ENCODE measurements at regions not wholly inside any gene's neighbourhood (a gene's known extent, or its start where the extent isn't known, plus 50 kb on each side); places are given as distances from the start of the nearest gene placed in this dataset.

- no peaks in the 10 kb centered on the region for H3K36me3 ChIP-seq (replicated peaks in 1 of 2; ENCODE audit: control insufficient read depth in 2 of 2, insufficient read depth in 2 of 2, low read length in 2 of 2)
- H3K4me3 ChIP-seq (ENCODE audit: low read length in 2 of 2), result no peak overlapping the region
- no peak overlapping the region for H2BK5ac ChIP-seq (ENCODE audit: low read length)
- H3K9me3 ChIP-seq (replicated peaks in 1 of 2; ENCODE audit: control insufficient read depth in 2 of 2, insufficient read depth in 1 of 2, low read depth in 1 of 2, low read length in 2 of 2), result no peaks in the 10 kb centered on the region
- H3K9ac ChIP-seq (ENCODE audit: low read depth, low read length, poor library complexity), result no peak overlapping the region
- H2AFZ ChIP-seq (ENCODE audit: low read length), result no peak overlapping the region
- H2BK120ac ChIP-seq (ENCODE audit: low read depth, low read length), result no peak overlapping the region
- H3K4me2 ChIP-seq (ENCODE audit: insufficient read depth, low read length, poor library complexity, severe bottlenecking), result no peak overlapping the region
- H2BK15ac ChIP-seq (ENCODE audit: low read length), result no peak overlapping the region
- H4K91ac ChIP-seq (ENCODE audit: low read depth, low read length, poor library complexity), result no peak overlapping the region
- no peak overlapping the region for H2AK5ac ChIP-seq (ENCODE audit: low read depth, low read length)
- H3K79me1 ChIP-seq (ENCODE audit: low read depth, low read length), result no peaks in the 10 kb centered on the region
- H3K4me1 ChIP-seq (ENCODE audit: control insufficient read depth in 2 of 2, insufficient read depth in 1 of 2, low read depth in 1 of 2, low read length in 2 of 2), result peaks cover 0 to 2% of the 10 kb centered on the region in 2 donors
- H3K23ac ChIP-seq (ENCODE audit: low read depth, low read length, poor library complexity), result no peak overlapping the region
- H3K4ac ChIP-seq (ENCODE audit: low read length), result no peak overlapping the region
- no peak overlapping the region for H4K8ac ChIP-seq (ENCODE audit: low read depth, low read length)
- no peak overlapping the region for H3K14ac ChIP-seq (ENCODE audit: low read length)
- no peak for DNase-seq (ENCODE audit: low spot score)
- no peak overlapping the region for H3K18ac ChIP-seq (ENCODE audit: low read length)
- H3K27me3 ChIP-seq (ENCODE audit: control insufficient read depth in 3 of 3, insufficient read depth in 3 of 3, low read depth in 1 of 3, low read length in 3 of 3), result no peaks in the 10 kb centered on the region
- no CpG with 5 or more reads among the region's 10 CpGs for WGBS, 2 donors (ENCODE audit: extremely low coverage in 2 of 2, insufficient read length in 2 of 2, insufficient replicate concordance in 1 of 2)
- no peak overlapping the region for H3K27ac ChIP-seq (replicated peaks; ENCODE audit: low read length)
- no peak overlapping the region for H2BK12ac ChIP-seq (ENCODE audit: low read length)
Measured at GRCh38 chr16:9203956-9204355, 112.5 kb downstream of the HAPSTR1 start.

- no peak overlapping the region for H3K18ac ChIP-seq (ENCODE audit: low read length)
- WGBS, 2 donors (ENCODE audit: extremely low coverage in 2 of 2, insufficient read length in 2 of 2, insufficient replicate concordance in 1 of 2), result no CpG with 5 or more reads among the region's 2 CpGs
- H3K9ac ChIP-seq (ENCODE audit: low read depth, low read length, poor library complexity), result no peak overlapping the region
- no peak overlapping the region for H4K8ac ChIP-seq (ENCODE audit: low read depth, low read length)
- H3K23ac ChIP-seq (ENCODE audit: low read depth, low read length, poor library complexity), result no peak overlapping the region
- H3K4ac ChIP-seq (ENCODE audit: low read length), result no peak overlapping the region
- H3K4me3 ChIP-seq (ENCODE audit: low read length in 2 of 2), result no peak overlapping the region
- H3K27me3 ChIP-seq (ENCODE audit: control insufficient read depth in 3 of 3, insufficient read depth in 3 of 3, low read depth in 1 of 3, low read length in 3 of 3), result peaks cover 0 to 7% (median 0%) of the 10 kb centered on the region in 3 experiments
- H2AFZ ChIP-seq (ENCODE audit: low read length), result no peak overlapping the region
- no peak overlapping the region for H2BK12ac ChIP-seq (ENCODE audit: low read length)
- no peak overlapping the region for H2BK5ac ChIP-seq (ENCODE audit: low read length)
- DNase-seq (ENCODE audit: low spot score), result no peak
- no peak overlapping the region for H3K4me2 ChIP-seq (ENCODE audit: insufficient read depth, low read length, poor library complexity, severe bottlenecking)
- no peak overlapping the region for H3K14ac ChIP-seq (ENCODE audit: low read length)
- peaks cover 0 to 2% of the 10 kb centered on the region in 2 donors for H3K4me1 ChIP-seq (ENCODE audit: control insufficient read depth in 2 of 2, insufficient read depth in 1 of 2, low read depth in 1 of 2, low read length in 2 of 2)
- no peak overlapping the region for H2BK120ac ChIP-seq (ENCODE audit: low read depth, low read length)
- H4K91ac ChIP-seq (ENCODE audit: low read depth, low read length, poor library complexity), result no peak overlapping the region
- H3K27ac ChIP-seq (replicated peaks; ENCODE audit: low read length), result no peak overlapping the region
- no peaks in the 10 kb centered on the region for H3K9me3 ChIP-seq (replicated peaks in 1 of 2; ENCODE audit: control insufficient read depth in 2 of 2, insufficient read depth in 1 of 2, low read depth in 1 of 2, low read length in 2 of 2)
- H3K36me3 ChIP-seq (replicated peaks in 1 of 2; ENCODE audit: control insufficient read depth in 2 of 2, insufficient read depth in 2 of 2, low read length in 2 of 2), result no peaks in the 10 kb centered on the region
- no peaks in the 10 kb centered on the region for H3K79me1 ChIP-seq (ENCODE audit: low read depth, low read length)
- no peak overlapping the region for H2BK15ac ChIP-seq (ENCODE audit: low read length)
- H2AK5ac ChIP-seq (ENCODE audit: low read depth, low read length), result no peak overlapping the region
Measured at GRCh38 chr16:9205661-9206060, 114.2 kb downstream of the HAPSTR1 start.

GRCh38 chr16:9206156-9206555 lies 114.7 kb downstream of the HAPSTR1 start:
- no peak for DNase-seq (ENCODE audit: low spot score)
- Histone ChIP-seq H3K23ac (ENCODE audit: low read depth, low read length, poor library complexity) (no peak overlapping the region), H4K91ac (ENCODE audit: low read depth, low read length, poor library complexity) (no peak overlapping the region), H3K27ac (replicated peaks; ENCODE audit: low read length) (no peak overlapping the region), H3K4me2 (ENCODE audit: insufficient read depth, low read length, poor library complexity, severe bottlenecking) (no peak overlapping the region), H3K18ac (ENCODE audit: low read length) (no peak overlapping the region), H2AFZ (ENCODE audit: low read length) (no peak overlapping the region), H3K9ac (ENCODE audit: low read depth, low read length, poor library complexity) (no peak overlapping the region), H2BK15ac (ENCODE audit: low read length) (no peak overlapping the region), H3K4me1 (ENCODE audit: control insufficient read depth in 2 of 2, insufficient read depth in 1 of 2, low read depth in 1 of 2, low read length in 2 of 2) (peaks cover 0 to 2% of the 10 kb centered on the region in 2 donors), H3K4me3 (ENCODE audit: low read length in 2 of 2) (no peak overlapping the region), H3K79me1 (ENCODE audit: low read depth, low read length) (no peaks in the 10 kb centered on the region), H2BK5ac (ENCODE audit: low read length) (no peak overlapping the region), H3K14ac (ENCODE audit: low read length) (no peak overlapping the region), H2AK5ac (ENCODE audit: low read depth, low read length) (no peak overlapping the region), H3K27me3 (ENCODE audit: control insufficient read depth in 3 of 3, insufficient read depth in 3 of 3, low read depth in 1 of 3, low read length in 3 of 3) (peaks cover 0 to 7% (median 0%) of the 10 kb centered on the region in 3 experiments), H3K9me3 (replicated peaks in 1 of 2; ENCODE audit: control insufficient read depth in 2 of 2, insufficient read depth in 1 of 2, low read depth in 1 of 2, low read length in 2 of 2) (no peaks in the 10 kb centered on the region), H2BK120ac (ENCODE audit: low read depth, low read length) (no peak overlapping the region), H3K4ac (ENCODE audit: low read length) (no peak overlapping the region), H3K36me3 (replicated peaks in 1 of 2; ENCODE audit: control insufficient read depth in 2 of 2, insufficient read depth in 2 of 2, low read length in 2 of 2) (no peaks in the 10 kb centered on the region), H4K8ac (ENCODE audit: low read depth, low read length) (no peak overlapping the region), H2BK12ac (ENCODE audit: low read length) (no peak overlapping the region)
- no CpG with 5 or more reads among the region's 3 CpGs for WGBS, 2 donors (ENCODE audit: extremely low coverage in 2 of 2, insufficient read length in 2 of 2, insufficient replicate concordance in 1 of 2)

DNA sequence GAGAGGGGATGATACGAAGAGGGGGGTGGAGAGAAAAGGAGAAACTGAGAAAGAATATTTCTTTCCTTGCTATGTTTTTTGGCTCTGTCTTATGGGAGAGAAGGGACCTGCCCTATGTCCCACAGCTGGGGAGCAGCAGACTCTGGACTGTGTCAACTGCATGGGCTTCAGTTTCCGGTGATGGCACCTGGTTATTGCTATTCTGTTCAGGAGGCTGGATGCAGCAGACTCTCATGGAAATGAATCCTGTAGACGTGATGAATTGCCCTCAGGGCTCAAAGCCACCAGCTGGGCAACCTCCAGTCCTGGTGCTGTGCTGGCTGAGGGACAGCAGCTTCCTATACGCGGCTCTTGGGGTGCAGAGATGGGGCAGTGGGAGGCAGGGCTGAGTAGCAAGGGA lies 121.2 kb downstream of the HAPSTR1 start:
- no peak overlapping the region for H3K9ac ChIP-seq (ENCODE audit: low read depth, low read length, poor library complexity)
- H3K27me3 ChIP-seq (ENCODE audit: control insufficient read depth in 3 of 3, insufficient read depth in 3 of 3, low read depth in 1 of 3, low read length in 3 of 3), result peaks cover 0 to 9% (median 0%) of the 10 kb centered on the region in 3 experiments
- 100% methylated on average over 1 of the region's 5 CpGs; no CpG with 5 or more reads in 1 of the 2 donors for WGBS, 2 donors (ENCODE audit: extremely low coverage in 2 of 2, insufficient read length in 2 of 2, insufficient replicate concordance in 1 of 2)
- H3K4me1 ChIP-seq (ENCODE audit: control insufficient read depth in 2 of 2, insufficient read depth in 1 of 2, low read depth in 1 of 2, low read length in 2 of 2), result no peaks in the 10 kb centered on the region
- no peaks in the 10 kb centered on the region for H3K79me1 ChIP-seq (ENCODE audit: low read depth, low read length)
- no peak overlapping the region for H3K4me2 ChIP-seq (ENCODE audit: insufficient read depth, low read length, poor library complexity, severe bottlenecking)
- no peak overlapping the region for H2AK5ac ChIP-seq (ENCODE audit: low read depth, low read length)
- H4K91ac ChIP-seq (ENCODE audit: low read depth, low read length, poor library complexity), result no peak overlapping the region
- H2AFZ ChIP-seq (ENCODE audit: low read length), result no peak overlapping the region
- H2BK5ac ChIP-seq (ENCODE audit: low read length), result no peak overlapping the region
- peak overlapping the region; percentile 44 for H3K18ac ChIP-seq (ENCODE audit: low read length)
- no peak overlapping the region for H3K23ac ChIP-seq (ENCODE audit: low read depth, low read length, poor library complexity)
- no peak overlapping the region for H2BK15ac ChIP-seq (ENCODE audit: low read length)
- no peak overlapping the region for H3K4me3 ChIP-seq (ENCODE audit: low read length in 2 of 2)
- no peak overlapping the region for H3K4ac ChIP-seq (ENCODE audit: low read length)
- no peak overlapping the region for H2BK120ac ChIP-seq (ENCODE audit: low read depth, low read length)
- H3K36me3 ChIP-seq (replicated peaks in 1 of 2; ENCODE audit: control insufficient read depth in 2 of 2, insufficient read depth in 2 of 2, low read length in 2 of 2), result no peaks in the 10 kb centered on the region
- H3K27ac ChIP-seq (replicated peaks; ENCODE audit: low read length), result no peak overlapping the region
- DNase-seq (ENCODE audit: low spot score), result no peak
- H3K9me3 ChIP-seq (replicated peaks in 1 of 2; ENCODE audit: control insufficient read depth in 2 of 2, insufficient read depth in 1 of 2, low read depth in 1 of 2, low read length in 2 of 2), result no peaks in the 10 kb centered on the region
- no peak overlapping the region for H2BK12ac ChIP-seq (ENCODE audit: low read length)
- H3K14ac ChIP-seq (ENCODE audit: low read length), result no peak overlapping the region
- no peak overlapping the region for H4K8ac ChIP-seq (ENCODE audit: low read depth, low read length)

Data from neuronal stem cell (in vitro differentiated cells).